Choroid plexus epithelial cell (primary cell): ENCODE measurements at regions not wholly inside any gene's neighbourhood (a gene's known extent, or its start where the extent isn't known, plus 50 kb on each side); places are given as distances from the start of the nearest gene placed in this dataset.

Experiments
- DNase-seq: peaks from one replicate; pipeline ENCODE4 v3.0.0-alpha.2; 2010; ENCODE audit warnings: low read depth
- H3K4me3 ChIP-seq: 2 replicates; pipeline ENCODE4 v1.5.1; 2011; ENCODE audit warnings: low read depth, mild to moderate bottlenecking, control low read depth, low read length, moderate library complexity
- TF ChIP-seq, protein P1 (sequence below): conservative IDR thresholded peaks from 2 replicates; pipeline ENCODE4 v1.5.1; 2011; ENCODE audit warnings: low read depth, mild to moderate bottlenecking, control low read depth, inconsistent platforms, low read length, moderate library complexity

DNA sequence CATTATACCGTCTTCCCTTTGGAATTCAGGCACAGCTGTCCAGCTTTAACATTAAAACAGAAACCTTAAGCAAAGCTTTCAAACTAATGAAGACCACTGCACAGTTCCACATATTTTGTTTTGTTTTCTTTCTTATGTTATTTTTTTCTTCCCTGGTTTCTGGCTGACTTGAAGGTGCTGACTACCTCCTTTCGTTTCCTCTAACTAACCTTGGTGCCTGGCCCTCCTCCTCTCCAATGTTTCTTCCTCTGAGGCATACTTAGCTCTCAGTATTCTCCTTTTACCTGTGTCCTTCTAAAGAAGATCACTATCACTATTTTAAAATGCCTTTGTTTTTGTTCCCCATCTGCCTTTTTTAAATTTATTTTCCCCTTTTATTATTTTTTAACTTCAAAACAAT lies 433.3 kb upstream of the SPHKAP start:
- H3K4me3 ChIP-seq, result no peak overlapping the region
- no peak for DNase-seq
- TF ChIP-seq, protein P1, sequence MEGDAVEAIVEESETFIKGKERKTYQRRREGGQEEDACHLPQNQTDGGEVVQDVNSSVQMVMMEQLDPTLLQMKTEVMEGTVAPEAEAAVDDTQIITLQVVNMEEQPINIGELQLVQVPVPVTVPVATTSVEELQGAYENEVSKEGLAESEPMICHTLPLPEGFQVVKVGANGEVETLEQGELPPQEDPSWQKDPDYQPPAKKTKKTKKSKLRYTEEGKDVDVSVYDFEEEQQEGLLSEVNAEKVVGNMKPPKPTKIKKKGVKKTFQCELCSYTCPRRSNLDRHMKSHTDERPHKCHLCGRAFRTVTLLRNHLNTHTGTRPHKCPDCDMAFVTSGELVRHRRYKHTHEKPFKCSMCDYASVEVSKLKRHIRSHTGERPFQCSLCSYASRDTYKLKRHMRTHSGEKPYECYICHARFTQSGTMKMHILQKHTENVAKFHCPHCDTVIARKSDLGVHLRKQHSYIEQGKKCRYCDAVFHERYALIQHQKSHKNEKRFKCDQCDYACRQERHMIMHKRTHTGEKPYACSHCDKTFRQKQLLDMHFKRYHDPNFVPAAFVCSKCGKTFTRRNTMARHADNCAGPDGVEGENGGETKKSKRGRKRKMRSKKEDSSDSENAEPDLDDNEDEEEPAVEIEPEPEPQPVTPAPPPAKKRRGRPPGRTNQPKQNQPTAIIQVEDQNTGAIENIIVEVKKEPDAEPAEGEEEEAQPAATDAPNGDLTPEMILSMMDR, result no peak

DNA sequence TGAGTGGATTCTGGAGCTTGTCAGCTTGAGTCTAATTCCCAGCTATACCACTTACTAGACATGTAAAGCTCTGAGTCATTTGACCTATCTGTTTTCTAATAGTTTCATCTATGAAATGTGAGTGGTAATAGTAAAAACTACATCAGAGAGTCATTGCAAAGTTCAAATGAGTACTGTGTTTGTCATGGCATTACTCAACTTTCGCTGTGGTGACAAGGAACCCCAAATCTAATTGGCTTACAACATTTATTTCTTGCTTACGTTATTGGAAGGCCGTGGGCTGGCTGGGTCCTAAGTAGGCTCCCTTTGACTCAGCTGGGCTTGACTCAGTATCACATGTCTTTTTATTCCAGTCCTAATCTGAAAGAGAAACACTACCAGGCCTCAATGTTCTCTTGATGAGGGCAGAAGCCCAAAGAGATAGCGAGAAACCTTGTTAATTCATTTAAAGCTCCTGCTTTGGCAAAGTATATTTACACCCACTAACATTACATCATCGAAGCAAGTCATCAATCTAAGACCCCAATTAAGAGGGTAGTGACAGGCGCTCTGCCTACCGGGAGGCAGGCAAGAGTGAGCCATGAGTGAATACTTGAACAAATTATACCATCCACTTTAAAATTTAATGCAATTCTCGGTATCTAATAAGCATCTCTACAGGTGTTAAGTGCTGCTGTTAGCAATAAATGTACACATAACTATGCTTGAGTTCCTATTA lies 431.8 kb upstream of the SPHKAP start:
- peak; percentile 91 for DNase-seq
- TF ChIP-seq, protein P1, result no peak

DNA sequence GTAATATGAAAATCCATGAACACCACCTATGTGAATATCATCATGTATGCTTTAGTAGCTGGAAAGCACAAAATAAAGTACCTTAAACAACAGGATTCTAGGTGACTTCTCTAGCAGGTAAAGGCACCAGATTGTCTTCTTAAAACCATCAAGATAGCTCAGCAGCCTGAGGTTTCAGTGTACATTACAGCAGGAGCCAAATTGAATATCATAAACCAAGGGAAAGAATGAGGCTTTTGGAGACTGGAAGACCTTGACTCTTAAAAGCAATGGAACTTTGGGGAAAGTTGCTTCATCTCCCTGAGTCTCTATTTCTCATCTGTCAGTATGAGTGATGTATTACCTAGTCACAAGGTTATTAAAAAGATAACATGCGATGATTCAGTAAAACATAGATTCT lies 429.7 kb upstream of the SPHKAP start:
- TF ChIP-seq, protein P1, result no peak
- H3K4me3 ChIP-seq, result no peak overlapping the region
- no peak for DNase-seq

More for the DNA sequence above, 431.8 kb upstream of the SPHKAP start:
- H3K4me3 ChIP-seq, result no peak overlapping the region

DNA sequence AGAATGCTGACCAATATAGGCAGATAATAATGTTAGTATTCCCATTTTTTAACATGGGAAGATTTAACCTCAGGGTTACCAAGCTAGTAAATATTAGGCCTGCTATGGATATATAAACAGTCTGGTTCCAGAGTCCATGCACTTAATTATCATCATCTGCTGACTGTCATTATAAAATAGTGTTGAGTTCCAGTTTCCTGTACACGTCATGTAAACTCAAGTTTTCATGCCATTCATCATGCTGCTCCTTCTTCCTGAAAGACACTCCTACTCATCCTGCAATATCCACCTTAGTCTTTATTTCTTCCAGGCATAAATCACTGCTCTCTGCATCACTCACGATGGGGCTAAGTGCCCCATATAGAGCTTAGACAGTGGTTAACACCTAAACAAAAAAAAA lies 420.8 kb upstream of the SPHKAP start:
- H3K4me3 ChIP-seq, result no peak overlapping the region
- TF ChIP-seq, protein P1, result no peak
- no peak for DNase-seq

DNA sequence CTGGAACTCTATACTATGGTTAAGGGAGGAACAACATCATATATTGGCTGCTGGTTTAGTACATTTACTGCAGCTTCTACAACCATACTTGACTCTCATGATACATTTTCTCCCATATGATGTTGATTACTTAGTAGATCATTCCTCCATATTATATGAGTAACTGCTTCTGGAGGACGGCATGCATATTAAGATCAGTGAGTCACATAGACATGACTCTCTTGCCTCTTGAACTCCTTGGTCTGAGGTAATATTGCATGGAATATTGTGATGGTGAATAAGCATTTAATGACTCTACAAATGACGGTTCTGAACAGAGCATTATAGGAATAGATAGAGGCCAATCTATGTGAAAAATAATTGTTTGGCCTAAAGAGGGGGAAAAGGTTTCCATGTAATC lies 418.8 kb upstream of the SPHKAP start:
- no peak overlapping the region for H3K4me3 ChIP-seq
- DNase-seq, result peak; percentile 65
- TF ChIP-seq, protein P1, result no peak

DNA sequence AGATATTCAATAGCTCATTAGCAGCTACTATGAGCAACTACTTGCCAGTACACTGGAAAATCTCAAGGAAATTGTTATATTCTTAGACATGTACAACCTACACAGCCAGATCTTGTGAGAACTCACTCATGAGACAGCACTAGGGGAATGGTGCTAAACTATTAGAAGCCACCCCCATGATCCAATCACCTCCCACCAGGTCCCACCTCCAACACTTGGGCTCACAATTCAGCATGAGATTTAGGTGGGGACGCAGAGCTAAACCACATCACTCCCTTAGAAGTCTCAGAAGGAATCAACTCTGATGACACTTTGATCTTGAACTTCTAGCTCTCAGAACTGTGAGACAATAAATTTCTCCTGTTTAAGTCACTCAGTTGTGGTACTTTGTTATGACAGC lies 418.3 kb upstream of the SPHKAP start:
- no peak for DNase-seq
- TF ChIP-seq, protein P1, result no peak
- no peak overlapping the region for H3K4me3 ChIP-seq

DNA sequence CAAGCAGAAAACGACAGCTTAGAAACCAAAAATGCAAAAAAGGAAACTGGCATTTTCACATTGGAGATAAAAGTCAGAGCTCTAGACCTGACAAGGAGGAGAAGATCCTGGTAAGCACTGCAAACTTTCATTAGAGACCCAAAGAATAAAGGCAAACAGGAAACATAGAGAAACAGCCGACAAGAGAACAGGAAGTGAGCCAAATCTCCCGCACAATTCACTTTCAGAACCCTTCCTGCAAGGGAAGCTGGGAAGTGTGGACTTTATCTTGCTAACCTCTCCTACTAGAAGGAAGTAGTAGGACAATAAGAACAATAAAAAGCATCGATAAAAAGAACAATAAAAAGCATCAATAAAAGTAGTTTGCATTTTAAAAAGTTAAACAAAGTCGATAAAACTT lies 417.8 kb upstream of the SPHKAP start:
- no peak overlapping the region for H3K4me3 ChIP-seq
- no peak for DNase-seq
- TF ChIP-seq, protein P1, result no peak
